Vagina (tissue), 2 donors: ENCODE measurements at regions not wholly inside any gene's neighbourhood (a gene's known extent, or its start where the extent isn't known, plus 50 kb on each side); places are given as distances from the start of the nearest gene placed in this dataset.
A peak's percentile ranks its signal among the peaks of the same experiment; 100 is the strongest.
"Not testable (repeated sequence)": the region's sequence is repeated elsewhere in the genome, so short reads cannot be mapped to it uniquely, and the experiment has no call there.

ENCODE experiments used
- DNase-seq, 2 donors: peaks; one replicate each; pipeline ENCODE4 v3.0.0-alpha.2; 2017; ENCODE audit errors: extremely low spot score in 2 of 2
- H3K27ac ChIP-seq: fragments of 200-600 bp; sonication (generic); one replicate; pipeline ENCODE4 v1.5.1; 2019
- H3K27me3 ChIP-seq: fragments of 200-600 bp; sonication (generic); one replicate; pipeline ENCODE4 v1.5.1; 2019
- H3K36me3 ChIP-seq, 2 donors: fragments of 200-600 bp; sonication (generic); one replicate each; pipeline ENCODE4 v1.5.1; 2017 to 2019
- H3K4me1 ChIP-seq: fragments of 200-600 bp; sonication (generic); one replicate; pipeline ENCODE4 v1.5.1; 2019
- H3K4me3 ChIP-seq, 2 donors: fragments of 200-600 bp; sonication (generic); 1 replicate in 1 of 2; 2 replicates in 1 of 2; pipeline ENCODE4 v1.5.1; 2016 to 2019
- H3K9me3 ChIP-seq: fragments of 200-600 bp; sonication (generic); one replicate; pipeline ENCODE4 v1.5.1; 2019
- POLR2A ChIP-seq, 2 donors: fragments of 450-650 bp; IDR thresholded peaks; one replicate each; pipeline ENCODE4 v1.6.1; 2017; ENCODE audit warnings: antibody characterized with exemption in 2 of 2, mild to moderate bottlenecking in 2 of 2, moderate library complexity in 2 of 2
- POLR2AphosphoS5 ChIP-seq, 2 donors: sonication (generic); formaldehyde crosslinking; IDR thresholded peaks; one replicate each; pipeline ENCODE4 v1.9.0; 2017; ENCODE audit warnings: antibody characterized with exemption in 2 of 2, mild to moderate bottlenecking in 2 of 2, low read depth in 1 of 2; ENCODE audit not compliant: insufficient read depth in 1 of 2
- intact Hi-C: fragments of 100-400 bp; cut with DNase I; formaldehyde crosslinking; loops from one replicate; pipeline ENCODE4 v1.15.1; 2023
- TF ChIP-seq, protein P1 (sequence below), 3 experiments: fragments of 450-650 bp in 2 of 3; fragments of 200-600 bp in 1 of 3; sonication (generic) in 1 of 3; IDR thresholded peaks; one replicate each; pipeline ENCODE4 v1.5.1; 2017 to 2019; ENCODE audit warnings: antibody characterized with exemption in 3 of 3, mild to moderate bottlenecking in 2 of 3, moderate library complexity in 2 of 3

DNA sequence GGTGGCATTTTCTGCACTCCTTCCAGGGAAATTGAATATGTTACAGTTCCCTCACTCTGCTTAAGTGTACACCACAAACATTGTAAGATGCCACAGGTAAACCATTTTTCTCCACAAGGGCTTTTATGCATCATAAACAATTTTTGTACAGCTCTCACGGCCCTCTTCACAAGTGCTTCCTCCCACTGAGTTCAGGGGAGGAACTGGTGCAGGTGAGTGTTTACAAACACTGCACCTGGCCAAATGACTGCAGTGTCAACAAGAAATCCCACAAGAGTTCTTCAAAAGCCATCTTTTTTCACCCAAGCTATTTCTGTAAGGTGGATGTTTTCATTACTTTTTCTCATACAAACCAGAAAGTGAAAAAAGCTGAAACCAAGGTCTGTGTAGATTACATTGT lies 973.2 kb downstream of the AACS start:
- Histone ChIP-seq H3K4me3 (no peak overlapping the region), H3K9me3 (no peaks in the 10 kb centered on the region), H3K36me3 (no peaks in the 10 kb centered on the region), H3K27me3 (no peaks in the 10 kb centered on the region), H3K27ac (no peak overlapping the region), H3K4me1 (no peaks in the 10 kb centered on the region)
- no peak for DNase-seq
- TF ChIP-seq, protein P1, sequence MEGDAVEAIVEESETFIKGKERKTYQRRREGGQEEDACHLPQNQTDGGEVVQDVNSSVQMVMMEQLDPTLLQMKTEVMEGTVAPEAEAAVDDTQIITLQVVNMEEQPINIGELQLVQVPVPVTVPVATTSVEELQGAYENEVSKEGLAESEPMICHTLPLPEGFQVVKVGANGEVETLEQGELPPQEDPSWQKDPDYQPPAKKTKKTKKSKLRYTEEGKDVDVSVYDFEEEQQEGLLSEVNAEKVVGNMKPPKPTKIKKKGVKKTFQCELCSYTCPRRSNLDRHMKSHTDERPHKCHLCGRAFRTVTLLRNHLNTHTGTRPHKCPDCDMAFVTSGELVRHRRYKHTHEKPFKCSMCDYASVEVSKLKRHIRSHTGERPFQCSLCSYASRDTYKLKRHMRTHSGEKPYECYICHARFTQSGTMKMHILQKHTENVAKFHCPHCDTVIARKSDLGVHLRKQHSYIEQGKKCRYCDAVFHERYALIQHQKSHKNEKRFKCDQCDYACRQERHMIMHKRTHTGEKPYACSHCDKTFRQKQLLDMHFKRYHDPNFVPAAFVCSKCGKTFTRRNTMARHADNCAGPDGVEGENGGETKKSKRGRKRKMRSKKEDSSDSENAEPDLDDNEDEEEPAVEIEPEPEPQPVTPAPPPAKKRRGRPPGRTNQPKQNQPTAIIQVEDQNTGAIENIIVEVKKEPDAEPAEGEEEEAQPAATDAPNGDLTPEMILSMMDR (IDR thresholded peaks at IDR 0.05), result no peak
- TF ChIP-seq POLR2AphosphoS5 (IDR thresholded peaks at IDR 0.05; ENCODE audit: insufficient read depth in 1 of 2, low read depth in 1 of 2), result no peak
- no peak for TF ChIP-seq POLR2A (IDR thresholded peaks at IDR 0.05)
- intact Hi-C loops, result no loop called here

DNA sequence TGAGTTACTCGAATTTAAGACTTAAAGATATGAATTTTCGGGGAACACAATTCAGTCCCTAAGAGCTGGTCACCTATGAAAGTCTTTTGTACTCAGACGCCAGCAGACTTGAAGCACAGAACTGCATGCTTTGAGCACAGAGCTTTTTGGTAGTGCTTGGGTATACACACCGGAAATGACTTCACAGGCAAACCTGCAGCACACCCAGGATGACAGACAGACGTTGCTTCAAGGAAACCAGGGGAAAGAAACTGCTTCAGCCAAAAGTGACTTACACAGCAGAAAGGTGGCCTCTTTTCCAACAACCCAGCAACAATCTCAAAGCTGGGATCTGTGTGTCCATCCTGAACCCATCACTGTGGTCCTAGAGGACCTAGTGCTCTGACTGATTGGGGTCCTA lies 975.1 kb downstream of the AACS start:
- H3K27ac ChIP-seq, result no peak overlapping the region
- no peak overlapping the region for H3K4me3 ChIP-seq
- H3K9me3 ChIP-seq, result no peaks in the 10 kb centered on the region
- DNase-seq, result peak in 1 of 2 donors; percentile 65
- H3K27me3 ChIP-seq, result no peaks in the 10 kb centered on the region
- H3K4me1 ChIP-seq, result no peaks in the 10 kb centered on the region
- TF ChIP-seq POLR2AphosphoS5 (IDR thresholded peaks at IDR 0.05; ENCODE audit: insufficient read depth in 1 of 2, low read depth in 1 of 2) (no peak), POLR2A (IDR thresholded peaks at IDR 0.05) (no peak)
- TF ChIP-seq, protein P1 (IDR thresholded peaks at IDR 0.05), result no peak
- no peaks in the 10 kb centered on the region for H3K36me3 ChIP-seq
- intact Hi-C loops, result no loop called here

DNA sequence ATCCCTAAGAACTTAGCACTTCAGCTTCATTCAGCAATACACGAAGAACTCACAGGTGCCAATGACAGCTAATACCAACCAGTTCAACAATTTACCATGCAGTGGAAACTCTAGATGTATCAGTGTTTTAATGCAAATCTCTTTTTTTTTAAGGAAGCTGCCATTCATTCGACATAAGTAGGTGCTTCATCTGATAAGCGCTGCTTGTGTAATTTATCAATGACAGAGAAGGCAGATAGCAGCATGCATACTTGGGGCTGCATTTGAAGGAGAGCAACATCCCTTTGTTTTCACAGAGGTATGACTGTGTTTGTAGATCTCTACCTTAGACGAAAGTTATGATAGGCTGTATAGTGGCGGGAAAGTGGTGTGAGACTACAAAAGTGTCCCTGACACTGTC lies 977.1 kb downstream of the AACS start:
- no peaks in the 10 kb centered on the region for H3K27me3 ChIP-seq
- no peak for DNase-seq
- no peaks in the 10 kb centered on the region for H3K4me1 ChIP-seq
- no peak overlapping the region for H3K4me3 ChIP-seq
- no peak overlapping the region for H3K27ac ChIP-seq
- intact Hi-C loops, result no loop called here
- TF ChIP-seq, protein P1 (IDR thresholded peaks at IDR 0.05), result no peak
- no peak for TF ChIP-seq POLR2AphosphoS5 (IDR thresholded peaks at IDR 0.05; ENCODE audit: insufficient read depth in 1 of 2, low read depth in 1 of 2)
- TF ChIP-seq POLR2A (IDR thresholded peaks at IDR 0.05), result no peak
- no peaks in the 10 kb centered on the region for H3K9me3 ChIP-seq
- H3K36me3 ChIP-seq, result no peaks in the 10 kb centered on the region

DNA sequence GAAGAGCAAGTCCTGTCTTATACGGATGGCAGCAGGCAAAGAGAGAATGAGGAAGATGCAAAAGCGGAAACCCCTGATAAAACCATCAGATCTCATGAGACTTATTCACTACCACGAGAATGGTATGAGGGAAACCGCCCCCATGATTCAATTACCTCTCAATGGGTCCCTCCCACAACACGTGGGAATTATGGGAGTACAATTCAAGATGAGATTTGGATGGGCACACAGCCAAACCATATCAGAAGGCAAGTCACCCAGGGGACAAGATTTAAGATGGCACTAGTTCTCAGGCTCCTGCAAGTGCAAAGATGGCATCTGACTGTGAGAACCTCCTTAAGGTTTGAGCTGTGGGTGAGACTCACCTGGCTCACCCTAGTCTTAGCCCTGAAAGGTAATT lies 984.3 kb downstream of the AACS start:
- H3K4me3 ChIP-seq, H3K27me3 ChIP-seq, H3K9me3 ChIP-seq, H3K36me3 ChIP-seq, intact Hi-C loops, H3K4me1 ChIP-seq, H3K27ac ChIP-seq: not testable (repeated sequence)
- DNase-seq, result peak in 1 of 2 donors; percentile 25

DNA sequence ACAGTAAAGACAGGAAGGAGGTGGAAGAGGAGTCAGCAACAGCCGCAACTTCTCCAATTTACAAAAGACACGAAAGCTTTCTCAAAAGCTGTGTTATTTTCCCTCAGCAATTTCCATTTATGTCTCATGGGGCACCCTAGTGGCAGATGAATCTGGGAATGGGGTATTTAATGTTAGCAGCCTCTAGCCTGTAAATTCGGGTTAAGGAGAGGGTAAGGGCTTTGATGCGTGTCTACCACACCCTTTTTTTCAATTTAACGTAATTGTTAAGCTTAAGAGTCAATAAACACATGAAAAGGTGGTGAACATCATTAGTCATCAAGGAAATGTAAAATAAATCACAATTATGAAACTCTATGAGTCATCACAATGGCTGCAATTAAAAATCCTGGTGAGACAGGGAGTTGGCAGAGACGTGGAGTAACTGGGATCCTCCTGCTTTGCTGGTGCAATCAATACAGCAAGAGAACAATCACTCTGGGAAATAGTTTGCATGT lies 986.4 kb downstream of the AACS start:
- H3K36me3 ChIP-seq, result no peaks in the 10 kb centered on the region
- H3K27me3 ChIP-seq, result no peaks in the 10 kb centered on the region
- H3K27ac ChIP-seq, result no peak overlapping the region
- intact Hi-C loops, result no loop called here
- peak in 1 of 2 donors; percentile 69 for DNase-seq
- no peaks in the 10 kb centered on the region for H3K9me3 ChIP-seq
- H3K4me3 ChIP-seq, result no peak overlapping the region
- TF ChIP-seq, protein P1 (IDR thresholded peaks at IDR 0.05), result no peak
- TF ChIP-seq POLR2A (IDR thresholded peaks at IDR 0.05) (no peak), POLR2AphosphoS5 (IDR thresholded peaks at IDR 0.05; ENCODE audit: insufficient read depth in 1 of 2, low read depth in 1 of 2) (peak in 1 of 2 donors; percentile 59)
- H3K4me1 ChIP-seq, result no peaks in the 10 kb centered on the region
